Pons (tissue), 1 donor: ENCODE measurements at regions not wholly inside any gene's neighbourhood (a gene's known extent, or its start where the extent isn't known, plus 50 kb on each side); places are given as distances from the start of the nearest gene placed in this dataset.
A peak's percentile ranks its signal among the peaks of the same experiment; 100 is the strongest.
"Not testable (repeated sequence)": the region's sequence is repeated elsewhere in the genome, so short reads cannot be mapped to it uniquely, and the experiment has no call there.

ENCODE experiments used
- DNase-seq: peaks from one replicate; pipeline ENCODE4 v3.0.0-alpha.2; 2016; ENCODE audit warnings: low spot score

DNA sequence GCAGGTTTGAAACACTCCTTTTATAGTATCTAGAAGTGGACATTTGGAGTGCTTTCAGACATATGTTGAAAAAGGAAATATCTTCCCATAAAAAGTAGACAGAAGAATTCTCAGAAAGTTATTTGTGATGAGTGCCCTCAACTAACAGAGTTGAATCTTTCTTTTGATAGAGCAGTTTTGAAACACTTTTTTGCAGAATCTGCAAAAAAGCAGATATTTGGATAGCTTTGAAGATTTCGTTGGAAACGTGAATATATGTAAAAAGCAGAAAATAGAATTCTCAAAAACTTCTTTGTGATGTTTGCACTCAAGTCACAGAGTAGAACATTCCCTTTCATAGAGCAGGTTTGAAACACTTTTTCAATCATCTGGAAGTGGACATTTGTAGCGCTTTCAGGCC lies 676.4 kb upstream of the ZNF337 start:
- DNase-seq: not testable (repeated sequence)

- no peak for DNase-seq
Observed at GRCh38 chr20:26354511-26354910, 657.9 kb upstream of the ZNF337 start.

DNA sequence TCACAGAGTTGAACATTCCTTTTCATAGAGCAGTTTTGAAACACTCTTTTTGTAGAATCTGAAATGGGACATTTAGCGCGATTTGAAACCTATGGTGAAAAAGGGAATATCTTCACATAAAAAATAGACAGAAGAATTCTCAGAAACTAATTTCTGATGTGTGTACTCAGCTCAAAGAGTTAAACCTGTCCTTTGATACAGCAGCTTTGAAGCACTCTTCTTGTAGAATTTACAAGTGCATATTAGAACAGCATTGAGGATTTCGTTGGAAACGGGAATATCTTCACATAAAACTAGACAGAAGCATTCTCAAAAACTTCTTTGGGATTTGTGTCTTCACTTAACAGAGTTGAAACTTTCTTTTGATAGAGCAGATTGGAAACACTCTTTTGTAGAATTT lies 650.7 kb upstream of the ZNF337 start:
- no peak for DNase-seq

GRCh38 chr20:26340460-26341065 lies 643.9 kb upstream of the ZNF337 start:
- not testable (repeated sequence) for DNase-seq

DNA sequence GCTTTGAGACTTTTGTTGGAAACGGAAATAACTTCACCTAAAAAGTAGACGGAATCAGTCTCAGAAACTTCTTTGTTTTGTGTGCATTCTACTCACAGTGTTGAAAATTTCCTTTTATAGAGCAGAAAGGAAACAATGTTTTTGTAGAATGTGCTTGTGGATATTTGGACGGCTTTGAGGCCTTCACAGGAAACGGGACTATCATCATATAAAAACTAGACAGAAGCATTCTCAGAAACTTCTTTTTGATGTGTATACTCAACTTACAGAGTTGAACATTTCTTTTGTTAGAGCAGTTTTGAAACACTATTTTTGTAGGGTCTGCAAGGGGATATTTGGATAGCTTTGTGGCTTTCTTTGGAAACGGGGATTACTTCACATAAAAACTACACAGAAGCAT lies 627.5 kb upstream of the ZNF337 start:
- DNase-seq: no peak

DNA sequence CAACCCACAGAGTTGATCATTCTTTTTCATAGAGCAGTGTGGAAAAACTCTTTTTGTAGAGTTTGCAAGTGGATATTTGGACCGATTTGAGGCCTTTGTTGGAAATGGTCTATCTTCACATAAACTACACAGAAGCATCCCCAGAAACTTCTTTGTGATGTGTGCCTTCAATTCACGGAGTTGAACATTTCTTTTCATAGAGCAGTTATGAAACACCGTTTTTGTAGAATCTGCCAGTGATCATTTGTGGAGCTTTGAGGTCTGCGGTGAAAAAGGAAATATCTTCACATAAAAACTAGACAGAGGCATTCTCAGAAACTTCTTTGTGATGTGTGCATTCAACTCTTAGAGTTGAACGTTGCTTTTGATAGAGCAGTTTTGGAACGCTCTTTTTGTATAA lies 618.4 kb upstream of the ZNF337 start:
- no peak for DNase-seq

GRCh38 chr20:26309720-26310119 lies 613.1 kb upstream of the ZNF337 start:
- not testable (repeated sequence) for DNase-seq

DNA sequence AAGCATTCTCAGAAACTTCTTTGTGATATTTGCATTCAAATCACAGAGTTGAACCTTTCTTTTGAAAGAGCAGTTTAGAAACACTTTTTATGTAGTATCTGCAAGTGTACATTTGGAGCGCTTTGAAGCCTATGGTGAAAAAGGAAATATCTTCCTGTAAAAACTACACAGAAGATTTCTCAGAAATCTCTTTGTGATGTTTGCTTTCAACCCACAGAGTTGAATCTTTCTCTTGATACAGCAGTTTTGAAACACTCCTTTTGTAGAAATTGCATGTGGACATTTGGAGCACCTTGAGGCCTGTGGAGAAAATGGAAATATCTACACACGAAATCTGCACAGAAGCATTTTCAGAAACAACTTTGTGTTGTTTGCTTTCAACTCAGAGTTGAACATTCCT lies 612.3 kb upstream of the ZNF337 start:
- DNase-seq: no peak

GRCh38 chr20:26295006-26295405 lies 598.4 kb upstream of the ZNF337 start:
- DNase-seq: no peak

DNA sequence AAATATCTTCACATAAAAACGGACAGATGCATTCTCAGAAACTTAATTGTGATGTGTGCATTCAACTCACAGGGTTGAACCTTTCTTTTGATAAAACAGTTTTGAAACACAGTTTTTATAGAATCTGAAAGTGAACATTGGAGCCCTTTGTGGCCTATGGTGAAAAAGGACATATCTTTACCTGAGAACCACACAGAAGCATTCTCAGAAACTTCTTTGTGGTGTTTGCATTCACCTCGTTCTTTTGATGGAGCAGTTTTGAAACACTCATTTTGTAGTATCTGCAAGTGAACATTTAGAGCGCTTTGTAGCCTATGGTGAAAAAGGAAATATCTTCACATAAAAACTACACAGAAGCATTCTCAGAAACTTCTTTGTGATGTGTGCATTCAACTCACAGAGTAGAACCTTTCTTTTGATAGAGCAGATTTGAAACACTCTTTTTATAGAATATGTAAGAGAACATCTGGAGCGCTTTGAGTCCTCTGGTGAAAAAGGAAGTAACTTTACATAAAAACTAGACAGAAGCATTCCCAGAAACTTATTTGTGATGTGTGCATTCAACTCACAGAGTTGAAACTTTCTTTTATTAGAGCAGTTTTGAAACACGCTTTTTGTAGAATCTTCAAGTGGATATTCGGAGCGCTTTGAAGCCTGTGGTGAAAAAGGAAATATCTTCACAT lies 591.9 kb upstream of the ZNF337 start:
- DNase-seq: not testable (repeated sequence)

GRCh38 chr20:26279238-26279637 lies 582.6 kb upstream of the ZNF337 start:
- no peak for DNase-seq

- no peak for DNase-seq
Observed at GRCh38 chr20:26277339-26277738, 580.7 kb upstream of the ZNF337 start.

DNA sequence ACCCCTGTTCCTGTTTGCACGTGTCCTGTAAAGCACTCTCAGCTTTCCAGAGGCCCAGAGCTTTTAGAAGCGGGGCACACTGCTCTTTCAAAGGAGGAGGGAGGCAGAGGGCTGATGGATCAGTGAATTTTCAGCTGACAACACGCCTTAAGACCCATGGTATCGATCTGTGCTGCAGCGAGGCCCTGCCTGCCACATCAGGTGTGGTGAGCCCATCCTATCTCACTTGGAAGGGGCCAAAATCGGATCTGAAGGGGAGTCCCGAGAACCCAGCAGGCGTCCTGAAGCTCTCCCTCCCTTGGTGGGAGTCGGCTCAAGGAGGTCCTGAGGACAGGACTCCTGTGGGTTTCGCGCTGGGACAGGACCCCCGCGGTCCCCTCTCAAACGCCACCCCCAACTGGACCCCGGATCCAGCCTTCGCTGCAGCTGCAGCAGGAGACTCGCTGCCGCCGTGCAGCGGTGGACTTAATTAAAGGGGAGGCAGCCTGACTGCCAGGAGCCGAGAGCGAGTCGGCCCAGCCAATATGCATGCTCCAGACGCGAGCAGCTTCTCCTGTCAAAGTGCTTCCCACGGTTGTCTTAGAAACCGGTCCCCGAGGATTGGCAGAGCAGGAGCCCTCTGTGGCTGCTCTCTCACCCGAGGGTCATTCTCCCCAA lies 580.0 kb upstream of the ZNF337 start:
- DNase-seq: peak; percentile 9

DNA sequence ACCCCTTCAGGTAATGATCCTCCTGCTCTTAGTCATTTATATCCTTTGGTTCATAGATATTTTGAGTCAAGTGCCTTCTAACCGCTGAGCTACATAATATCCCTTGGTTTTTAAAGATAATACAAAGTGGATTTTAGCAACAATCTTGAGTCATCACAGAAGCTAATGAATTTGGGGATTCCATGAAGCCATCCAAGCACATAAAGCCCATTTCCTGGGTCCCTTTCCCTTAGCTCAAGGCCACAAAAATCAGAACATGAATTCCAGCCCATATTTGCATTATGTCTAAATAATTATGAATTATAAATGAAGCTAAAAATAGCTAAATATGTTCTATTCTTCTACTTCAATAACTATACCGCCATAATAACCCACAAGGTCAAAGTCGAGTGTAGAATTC lies 572.1 kb upstream of the ZNF337 start:
- not testable (repeated sequence) for DNase-seq

- DNase-seq: not testable (repeated sequence)
Observed at GRCh38 chr20:26260925-26261324, 564.3 kb upstream of the ZNF337 start.

DNA sequence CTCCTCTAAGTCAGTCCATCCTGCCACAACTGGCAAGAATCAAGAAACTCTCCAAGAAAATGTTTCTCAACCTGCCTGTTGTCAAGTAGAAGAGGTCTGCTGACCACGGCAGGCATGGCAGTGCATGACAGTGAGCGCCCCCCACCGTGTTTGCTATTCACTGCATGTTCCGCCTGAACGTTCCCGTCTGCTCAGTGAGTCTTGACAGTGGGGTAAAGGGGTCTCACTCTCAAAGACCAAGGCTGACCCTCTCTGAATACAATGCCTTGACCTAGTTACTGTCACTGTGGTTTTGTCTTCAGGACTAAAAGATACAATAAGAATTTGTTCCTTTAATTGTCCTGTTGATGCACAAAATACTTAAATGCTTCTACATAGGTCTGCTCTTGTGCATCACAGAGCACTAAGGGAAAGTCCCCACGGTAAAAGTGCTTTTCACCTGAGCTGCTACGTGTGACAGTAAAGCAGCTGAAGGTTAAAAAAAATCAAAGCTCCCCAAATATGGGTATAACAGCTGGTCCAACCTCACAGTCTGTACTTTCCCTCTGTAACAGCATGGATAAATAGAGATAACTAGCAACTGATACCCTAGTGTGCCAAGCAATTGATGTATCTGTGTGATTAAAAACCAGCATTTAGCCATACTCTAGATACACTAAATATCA lies 555.8 kb upstream of the ZNF337 start:
- DNase-seq: not testable (repeated sequence)

GRCh38 chr20:26251376-26251775 lies 554.7 kb upstream of the ZNF337 start:
- DNase-seq: not testable (repeated sequence)

- not testable (repeated sequence) for DNase-seq
Observed at GRCh38 chr20:26250249-26251114, 553.8 kb upstream of the ZNF337 start.

GRCh38 chr20:26243731-26244130 lies 547.1 kb upstream of the ZNF337 start:
- DNase-seq: no peak

DNA sequence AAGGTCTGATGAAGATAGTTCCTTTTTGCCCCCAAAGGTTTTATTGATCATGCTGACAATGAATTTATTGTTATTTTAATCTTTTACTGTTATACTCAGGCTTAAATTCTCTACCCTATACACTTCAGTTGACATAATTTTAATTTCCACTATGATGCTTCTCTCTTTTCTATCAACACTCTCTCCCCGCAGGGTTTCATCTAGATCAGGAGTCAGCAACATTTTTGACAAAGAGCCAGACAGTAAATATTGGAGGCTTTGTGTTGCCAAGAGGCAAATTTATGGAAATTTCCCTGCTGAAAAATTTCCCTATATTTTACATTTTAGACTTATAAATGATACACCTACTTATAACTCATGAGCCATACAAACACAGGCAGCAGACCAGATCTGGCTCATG lies 524.0 kb upstream of the ZNF337 start:
- DNase-seq: not testable (repeated sequence)

- DNase-seq: not testable (repeated sequence)
Observed at GRCh38 chr20:26219546-26219945, 522.9 kb upstream of the ZNF337 start.

DNA sequence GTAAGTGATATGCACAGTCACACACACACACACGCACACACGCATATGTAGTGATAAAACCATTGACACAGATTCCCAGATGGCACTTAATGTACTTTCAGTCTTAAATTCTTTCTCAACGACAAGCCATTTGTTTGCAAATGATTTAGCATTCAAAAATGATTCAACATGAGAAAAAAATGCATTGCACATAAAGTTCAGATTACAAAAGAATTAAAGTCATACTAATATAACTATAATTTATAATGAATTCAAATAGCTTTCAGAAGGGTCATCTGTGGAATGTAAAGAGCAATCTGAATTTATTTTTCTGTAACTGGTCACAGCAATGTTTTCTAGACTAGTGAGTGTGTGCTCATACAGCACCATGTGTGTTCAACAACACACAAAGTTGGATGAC lies 521.6 kb upstream of the ZNF337 start:
- DNase-seq: no peak
